Common myeloid progenitor, CD34-positive (primary cell): ENCODE measurements at regions not wholly inside any gene's neighbourhood (a gene's known extent, or its start where the extent isn't known, plus 50 kb on each side); places are given as distances from the start of the nearest gene placed in this dataset.

Experiments used
- CTCF ChIA-PET: fragments of 350-600 bp; sonication (Branson Sonifier 250); formaldehyde crosslinking; loops from one replicate; lab custom pipeline; 2021; ENCODE audit warnings: antibody characterized with exemption; lab: Charles Lee
- POLR2A ChIA-PET: fragments of 350-600 bp; sonication (Branson Sonifier 250); formaldehyde crosslinking; loops from one replicate; lab custom pipeline; 2021; ENCODE audit warnings: antibody characterized with exemption; lab: Charles Lee
- DNase-seq, 3 donors: peaks; one replicate each; pipeline versions ENCODE4 v3.0.0 to v3.0.0-alpha.2; 2013
- H3K27ac ChIP-seq, 2 experiments: 1 replicate in 1 of 2; 2 replicates in 1 of 2; pipeline ENCODE4 v1.7.0; 2013; ENCODE audit warnings: inconsistent platforms in 2 of 2, low read length in 2 of 2, mild to moderate bottlenecking in 2 of 2, low read depth in 1 of 2, moderate library complexity in 1 of 2; ENCODE audit not compliant: severe bottlenecking in 2 of 2, insufficient read depth in 1 of 2, poor library complexity in 1 of 2
- H3K27me3 ChIP-seq, 5 experiments: replicated peaks in 2 of 5; 1 replicate in 3 of 5; 2 replicates in 2 of 5; pipeline versions ENCODE4 v1.6.1 to v1.7.0; 2013; ENCODE audit warnings: low read length in 4 of 5, mild to moderate bottlenecking in 2 of 5, moderate library complexity in 2 of 5, inconsistent platforms in 1 of 5; ENCODE audit not compliant: insufficient read depth in 5 of 5, control insufficient read depth in 4 of 5
- H3K36me3 ChIP-seq, 4 experiments: 1 replicate in 2 of 4; 2 replicates in 2 of 4; pipeline versions ENCODE4 v1.6.1 to v1.7.0; 2013; ENCODE audit warnings: low read length in 3 of 4, control low read depth in 1 of 4, mild to moderate bottlenecking in 1 of 4; ENCODE audit not compliant: control insufficient read depth in 4 of 4, insufficient read depth in 4 of 4
- H3K4me1 ChIP-seq, 4 experiments: 1 replicate in 3 of 4; 2 replicates in 1 of 4; pipeline versions ENCODE4 v1.6.1 to v1.7.1; 2013; ENCODE audit warnings: low read length in 3 of 4, mild to moderate bottlenecking in 3 of 4, control low read depth in 1 of 4, inconsistent platforms in 1 of 4, moderate library complexity in 1 of 4; ENCODE audit not compliant: control insufficient read depth in 4 of 4, insufficient read depth in 4 of 4; ENCODE audit errors: control extremely low read depth in 1 of 4
- H3K4me3 ChIP-seq, 7 experiments: 1 replicate in 4 of 7; 2 replicates in 3 of 7; pipeline versions ENCODE4 v1.5.1 to v1.7.0; 2013; ENCODE audit warnings: mild to moderate bottlenecking in 7 of 7, low read length in 6 of 7, moderate library complexity in 6 of 7, inconsistent platforms in 2 of 7, low read depth in 2 of 7, control low read depth in 1 of 7; ENCODE audit not compliant: insufficient read depth in 4 of 7, control insufficient read depth in 1 of 7; ENCODE audit errors: extremely low read depth in 1 of 7
- H3K9me3 ChIP-seq, 5 experiments: 1 replicate in 4 of 5; 2 replicates in 1 of 5; pipeline versions ENCODE4 v1.6.1 to v1.7.1; 2013; ENCODE audit warnings: low read length in 4 of 5, mild to moderate bottlenecking in 2 of 5, inconsistent platforms in 1 of 5, low read depth in 1 of 5, moderate library complexity in 1 of 5; ENCODE audit not compliant: control insufficient read depth in 4 of 5, insufficient read depth in 2 of 5; ENCODE audit errors: control extremely low read depth in 1 of 5
- WGBS: methylation state at CpG from one replicate; pipeline ENCODE4 v1.1.5; 2013; ENCODE audit not compliant: insufficient coverage; 5-methylcytosine and 5-hydroxymethylcytosine counted together

DNA sequence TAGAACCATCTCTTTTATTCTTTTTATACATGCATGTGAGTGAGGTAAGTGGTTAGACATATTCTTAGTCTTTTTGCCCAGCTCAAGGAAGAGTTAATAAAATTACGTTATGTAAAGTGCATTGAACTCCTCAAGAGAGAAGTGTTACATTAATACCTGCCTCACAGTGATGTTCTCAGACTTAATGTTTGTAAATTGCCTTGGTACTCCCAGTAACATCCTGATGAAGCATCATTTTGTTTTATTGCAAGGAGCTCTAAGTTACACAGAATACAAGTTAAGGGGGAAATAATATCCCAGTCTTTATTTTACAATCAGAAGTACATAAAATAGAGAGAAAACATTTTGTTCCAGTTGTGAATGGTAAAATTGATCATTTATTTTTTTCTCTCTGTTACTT is 89.5 kb upstream of the ARRDC3 start:
- 100% methylated on average over 1 of the region's 1 CpG for WGBS
- H3K4me3 ChIP-seq, result no peak overlapping the region
- POLR2A ChIA-PET, result no interaction called here
- H3K4me1 ChIP-seq, result peaks cover 5 to 20% (median 14%) of the 10 kb centered on the region in 4 experiments
- no peak overlapping the region for H3K27ac ChIP-seq
- H3K27me3 ChIP-seq, result no peaks in the 10 kb centered on the region
- H3K9me3 ChIP-seq, result no peaks in the 10 kb centered on the region
- H3K36me3 ChIP-seq, result no peaks in the 10 kb centered on the region
- no peak for DNase-seq
- CTCF ChIA-PET, result no interaction called here

DNA sequence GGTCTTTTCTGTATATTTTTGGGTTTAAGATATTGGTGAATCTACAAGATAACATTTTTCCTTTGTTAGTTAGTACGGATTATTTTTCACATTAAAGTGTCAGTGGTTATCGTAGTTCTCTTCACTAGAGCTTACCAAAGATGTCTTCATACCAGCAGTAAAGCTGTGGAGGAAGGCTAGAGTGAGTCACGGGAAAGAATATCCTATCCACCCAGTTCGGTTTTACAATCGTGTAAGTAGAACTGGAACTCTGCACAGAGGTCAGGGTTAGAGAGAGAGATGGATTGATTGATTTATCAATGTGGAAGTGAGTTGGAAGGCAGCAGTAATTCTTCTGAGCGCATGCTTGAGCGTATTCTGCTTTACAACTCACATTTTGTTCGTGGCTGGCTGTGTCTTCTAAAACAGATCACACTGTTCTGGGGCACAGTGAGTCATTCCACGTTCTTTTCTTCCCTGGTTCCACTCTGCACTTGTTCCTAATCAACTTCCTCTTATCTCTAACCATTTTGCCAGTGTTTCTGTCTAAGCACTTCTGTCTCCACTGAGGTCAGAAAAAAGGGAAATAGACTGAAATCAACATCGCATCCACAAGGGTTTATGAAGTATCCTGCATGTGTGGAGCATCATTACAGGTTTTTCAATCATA is 86.5 kb upstream of the ARRDC3 start:
- Histone ChIP-seq H3K4me1 (peaks cover 5 to 20% (median 14%) of the 10 kb centered on the region in 4 experiments), H3K9me3 (no peaks in the 10 kb centered on the region), H3K27me3 (no peaks in the 10 kb centered on the region), H3K36me3 (no peaks in the 10 kb centered on the region), H3K27ac (no peak overlapping the region), H3K4me3 (peak overlapping the region in 5 of 7 experiments; percentile 12 to 61 (median 44))
- peak; percentile 34 to 85 (median 80) for DNase-seq
- ChIA-PET CTCF (no interaction called here), POLR2A (no interaction called here)
- WGBS, result 9% methylated on average over 7 of the region's 10 CpGs

DNA sequence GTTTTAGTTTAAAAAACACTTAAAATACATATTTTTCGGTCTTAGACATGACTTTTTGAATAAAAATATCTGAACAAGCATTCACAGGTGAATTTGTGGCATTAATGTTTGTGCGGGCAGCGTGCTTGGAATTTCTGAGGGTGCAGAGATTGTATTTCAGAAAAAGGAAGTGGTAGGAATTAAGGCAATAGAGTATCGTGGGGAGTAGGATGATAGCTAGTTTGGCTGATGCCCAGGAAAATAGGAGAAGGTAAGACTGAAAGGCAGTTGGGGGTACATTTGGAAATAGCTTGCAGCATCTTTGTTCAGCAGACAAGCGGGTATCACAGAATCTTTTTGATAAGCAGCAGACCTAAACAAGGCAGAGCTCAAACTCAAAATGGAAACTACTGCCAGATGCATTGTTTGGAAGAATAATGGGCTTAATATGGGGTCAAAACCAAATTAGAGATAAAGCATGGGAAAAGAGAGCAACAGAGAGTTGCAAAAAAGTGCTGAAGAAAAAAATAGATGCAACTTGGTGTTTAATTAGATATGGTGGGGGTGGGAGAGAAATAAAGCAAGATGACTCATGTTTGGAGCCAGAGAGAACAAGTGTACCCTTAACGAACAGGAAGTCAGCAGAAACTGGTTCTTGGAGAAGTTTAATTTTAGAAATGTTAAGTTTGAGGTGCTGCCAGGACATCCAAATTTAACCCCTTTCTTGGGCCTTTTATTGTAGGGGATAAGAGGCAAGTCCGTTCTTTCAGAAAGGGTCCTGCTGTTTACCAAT is 85.7 kb upstream of the ARRDC3 start:
- 17% methylated on average over 6 of the region's 7 CpGs for WGBS
- DNase-seq, result peak; percentile 32 to 85 (median 76)
- ChIA-PET POLR2A (no interaction called here), CTCF (no interaction called here)
- Histone ChIP-seq H3K27ac (no peak overlapping the region), H3K27me3 (no peaks in the 10 kb centered on the region), H3K4me3 (peak overlapping the region in 4 of 7 experiments; percentile 12 to 61 (median 42)), H3K9me3 (no peaks in the 10 kb centered on the region), H3K4me1 (peaks cover 5 to 20% (median 14%) of the 10 kb centered on the region in 4 experiments), H3K36me3 (no peaks in the 10 kb centered on the region)

DNA sequence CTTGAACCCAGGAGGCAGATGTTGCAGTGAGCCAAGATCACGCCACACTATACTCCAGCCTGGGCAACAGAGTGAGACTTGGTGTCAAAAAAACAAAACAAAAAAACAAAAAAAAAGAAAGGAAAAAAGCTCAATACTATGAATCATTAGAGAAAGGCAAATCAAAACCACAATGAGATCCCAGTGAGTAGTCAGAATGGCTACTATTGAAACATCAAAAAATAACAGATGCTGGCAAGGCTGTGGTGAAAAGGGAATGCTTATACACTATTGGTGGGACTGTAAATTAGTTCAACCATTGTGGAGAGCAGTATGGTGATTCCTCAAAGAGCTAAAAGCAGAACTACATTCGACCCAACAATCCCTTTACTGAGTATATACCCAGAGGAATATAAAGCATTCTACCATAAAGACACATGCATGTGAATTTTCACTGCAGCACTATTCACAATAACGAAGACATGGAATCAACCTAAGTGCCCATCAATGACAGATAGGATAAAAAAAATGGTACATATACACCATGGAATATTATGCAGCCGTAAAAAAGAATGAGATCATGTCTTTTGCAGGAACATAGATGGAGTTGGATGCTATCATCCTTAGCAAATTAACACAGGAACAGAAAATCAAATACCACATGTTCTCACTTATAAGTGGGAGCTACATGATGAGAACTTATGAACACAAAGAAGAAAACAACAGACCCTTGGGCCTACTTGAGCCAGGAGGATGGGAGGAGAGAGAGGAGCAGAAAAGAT is 81.9 kb upstream of the ARRDC3 start:
- POLR2A ChIA-PET, result no interaction called here
- H3K9me3 ChIP-seq, result no peaks in the 10 kb centered on the region
- H3K27me3 ChIP-seq, result no peaks in the 10 kb centered on the region
- WGBS, result no CpG with 5 or more reads among the region's 4 CpGs
- H3K36me3 ChIP-seq, result no peaks in the 10 kb centered on the region
- no peak overlapping the region for H3K27ac ChIP-seq
- no peak overlapping the region for H3K4me3 ChIP-seq
- peaks cover 5 to 16% (median 14%) of the 10 kb centered on the region in 4 experiments for H3K4me1 ChIP-seq
- CTCF ChIA-PET, result interaction anchor here (0.6 to 1.5 kb wide), 3 partner anchors 9 to 46 kb away, joined by 3 to 4 read pairs (median 3); no protein-coding TSS in a partner anchor
- peak in 2 of 3 donors; percentile 2 to 5 for DNase-seq

DNA sequence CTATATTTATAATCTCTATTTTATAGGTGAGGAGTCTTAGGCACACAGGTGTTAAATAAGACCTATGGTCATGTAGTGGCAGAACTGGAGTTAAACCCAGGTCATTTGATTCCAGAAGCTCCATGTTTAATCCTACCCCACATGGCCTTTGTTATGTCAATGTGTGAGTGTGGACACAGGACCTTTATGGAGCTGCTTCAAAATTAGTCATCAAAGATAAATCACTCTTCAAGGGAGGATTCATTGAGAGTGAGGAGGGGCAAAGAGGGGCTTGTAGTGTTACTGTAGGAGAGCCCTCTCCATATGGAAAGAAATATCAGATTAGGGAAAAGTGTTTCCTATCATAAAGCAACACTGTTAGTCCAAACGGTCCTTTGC is 74.6 kb upstream of the ARRDC3 start:
- no peak overlapping the region for H3K27ac ChIP-seq

DNA sequence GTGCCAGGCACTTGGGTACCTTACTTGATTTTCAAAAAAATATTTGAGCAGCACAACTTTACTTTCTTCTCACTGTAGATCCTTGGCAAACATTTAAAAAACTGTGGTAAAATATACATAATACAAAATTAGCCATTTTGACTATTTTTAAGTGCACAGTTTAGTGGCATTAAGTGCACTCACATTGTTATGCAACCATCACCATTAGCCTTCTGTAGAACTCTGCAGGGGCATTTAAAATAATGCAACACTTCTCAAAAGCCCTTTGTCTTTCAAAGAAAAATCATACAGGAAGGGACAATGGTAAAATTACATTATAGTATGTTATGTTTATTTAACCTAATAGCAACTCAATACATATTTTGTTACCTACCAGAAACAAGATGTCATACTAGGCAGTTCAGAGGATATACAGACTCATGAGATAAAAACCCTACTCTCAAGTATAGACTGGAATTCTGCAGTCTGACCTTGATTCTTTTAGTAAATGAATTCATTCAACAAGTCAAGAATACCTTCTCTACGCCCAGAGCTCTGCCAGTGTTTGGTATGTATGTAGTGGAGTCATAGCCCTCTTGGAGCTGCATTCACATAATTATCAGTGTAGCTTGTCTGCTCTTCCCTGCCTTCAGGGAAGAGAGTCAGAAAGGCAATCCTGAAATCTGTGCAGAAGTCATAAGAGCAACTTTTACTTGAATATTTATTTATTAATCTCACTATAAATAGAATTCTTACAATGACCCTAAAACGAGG is 74.0 kb upstream of the ARRDC3 start:
- Histone ChIP-seq H3K36me3 (no peaks in the 10 kb centered on the region), H3K27me3 (no peaks in the 10 kb centered on the region), H3K4me3 (no peak overlapping the region), H3K9me3 (no peaks in the 10 kb centered on the region), H3K4me1 (no peaks in the 10 kb centered on the region), H3K27ac (no peak overlapping the region)
- no CpG with 5 or more reads among the region's 2 CpGs for WGBS
- DNase-seq, result no peak
- POLR2A ChIA-PET, result no interaction called here
- CTCF ChIA-PET, result no interaction called here

More for the DNA sequence above, 74.6 kb upstream of the ARRDC3 start:
- Histone ChIP-seq H3K4me1 (no peaks in the 10 kb centered on the region), H3K4me3 (no peak overlapping the region), H3K9me3 (no peaks in the 10 kb centered on the region), H3K27me3 (no peaks in the 10 kb centered on the region), H3K36me3 (no peaks in the 10 kb centered on the region)
- no CpG with 5 or more reads among the region's 1 CpG for WGBS
- ChIA-PET CTCF (no interaction called here), POLR2A (no interaction called here)
- DNase-seq, result no peak
